ENCODE measurements at regions not wholly inside any gene's neighbourhood (a gene's known extent, or its start where the extent isn't known, plus 50 kb on each side); places are given as distances from the start of the nearest gene placed in this dataset.

DNA sequence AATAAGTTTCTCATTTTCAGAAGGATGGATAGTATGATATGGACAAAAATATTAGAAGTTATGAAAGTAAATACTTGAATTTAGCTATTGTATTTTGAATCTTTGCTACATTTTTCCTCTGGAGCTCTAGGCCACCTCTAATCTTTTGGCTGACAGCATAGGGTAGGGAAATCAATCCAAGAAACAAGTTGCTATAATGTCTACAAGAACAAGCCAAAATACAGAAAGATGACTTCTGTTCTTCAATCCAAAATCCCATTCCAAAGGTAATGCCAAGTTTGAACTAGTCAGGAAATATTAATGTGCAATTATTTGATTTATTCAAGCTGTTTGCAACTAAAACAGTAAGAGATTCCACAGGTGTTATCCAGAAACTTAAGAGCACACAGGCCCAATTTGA is 1323.1 kb downstream of the ADGRL3 start:
- TF ChIP-seq, protein P1, sequence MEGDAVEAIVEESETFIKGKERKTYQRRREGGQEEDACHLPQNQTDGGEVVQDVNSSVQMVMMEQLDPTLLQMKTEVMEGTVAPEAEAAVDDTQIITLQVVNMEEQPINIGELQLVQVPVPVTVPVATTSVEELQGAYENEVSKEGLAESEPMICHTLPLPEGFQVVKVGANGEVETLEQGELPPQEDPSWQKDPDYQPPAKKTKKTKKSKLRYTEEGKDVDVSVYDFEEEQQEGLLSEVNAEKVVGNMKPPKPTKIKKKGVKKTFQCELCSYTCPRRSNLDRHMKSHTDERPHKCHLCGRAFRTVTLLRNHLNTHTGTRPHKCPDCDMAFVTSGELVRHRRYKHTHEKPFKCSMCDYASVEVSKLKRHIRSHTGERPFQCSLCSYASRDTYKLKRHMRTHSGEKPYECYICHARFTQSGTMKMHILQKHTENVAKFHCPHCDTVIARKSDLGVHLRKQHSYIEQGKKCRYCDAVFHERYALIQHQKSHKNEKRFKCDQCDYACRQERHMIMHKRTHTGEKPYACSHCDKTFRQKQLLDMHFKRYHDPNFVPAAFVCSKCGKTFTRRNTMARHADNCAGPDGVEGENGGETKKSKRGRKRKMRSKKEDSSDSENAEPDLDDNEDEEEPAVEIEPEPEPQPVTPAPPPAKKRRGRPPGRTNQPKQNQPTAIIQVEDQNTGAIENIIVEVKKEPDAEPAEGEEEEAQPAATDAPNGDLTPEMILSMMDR (IDR thresholded peaks at IDR 0.05; ENCODE audit: low read depth, low read length, poor library complexity, severe bottlenecking): no peak
- TF ChIP-seq EZH2phosphoT487 (IDR thresholded peaks at IDR 0.05; ENCODE audit: borderline replicate concordance, low read length): no peak

Measured in DOHH2 (cell line).